NCI-H2171 (cell line): ENCODE measurements at regions not wholly inside any gene's neighbourhood (a gene's known extent, or its start where the extent isn't known, plus 50 kb on each side); places are given as distances from the start of the nearest gene placed in this dataset.
"Not testable (repeated sequence)": the region's sequence is repeated elsewhere in the genome, so short reads cannot be mapped to it uniquely, and the experiment has no call there.

Source experiments
- DNase-seq: peaks from one replicate; lab custom pipeline; 2025; lab: John Stamatoyannopoulos, UW

DNA sequence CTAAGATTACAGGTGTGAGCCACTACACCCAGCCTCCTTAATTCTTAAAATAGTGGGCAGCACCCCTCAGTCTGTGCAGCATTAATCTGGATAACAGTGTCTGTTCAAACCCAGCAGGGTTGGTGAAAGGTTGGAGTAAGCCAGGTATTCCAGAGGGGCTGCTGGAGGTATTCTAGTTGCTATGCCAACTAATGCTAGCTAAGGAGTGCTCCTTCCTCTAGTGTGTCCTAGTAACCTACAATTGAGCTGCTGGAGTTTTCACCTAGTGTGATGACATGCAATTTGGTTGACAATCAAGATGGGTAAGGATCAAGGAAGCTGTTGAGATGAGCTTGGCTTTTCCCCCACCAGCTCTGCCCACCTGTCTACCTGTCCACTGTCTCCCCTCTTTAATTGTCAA is 100.2 kb upstream of the IPO9 start:
- DNase-seq, result no peak

DNA sequence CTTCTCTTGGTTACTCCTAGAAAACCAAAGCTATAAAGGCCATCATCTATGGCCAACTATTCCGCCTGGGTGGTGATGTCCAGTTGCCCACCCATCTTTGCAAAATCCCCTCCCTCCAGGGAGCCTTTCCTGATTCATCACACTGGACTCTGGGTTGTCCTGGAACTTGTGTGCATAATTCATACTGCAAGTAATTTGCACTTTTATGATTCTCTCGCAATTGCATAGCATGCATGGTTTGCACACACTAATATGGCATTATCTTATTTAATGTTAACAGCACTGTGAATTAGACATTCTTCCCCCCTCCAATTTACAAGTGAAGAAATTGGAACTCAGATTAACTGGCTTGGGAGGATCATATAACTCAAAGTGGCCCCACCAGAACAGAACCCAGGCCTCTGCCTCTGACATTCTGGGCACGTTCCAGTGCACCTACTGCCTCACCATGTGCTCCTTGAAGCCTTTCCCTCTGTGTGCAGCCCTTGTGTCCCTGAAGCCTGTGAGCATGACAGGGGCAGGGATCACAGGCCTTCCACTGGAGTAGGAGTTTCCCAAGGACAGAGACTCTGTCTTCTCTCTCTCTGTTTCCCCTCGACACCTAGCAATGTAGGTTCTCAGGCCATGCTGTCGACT is 98.9 kb upstream of the IPO9 start:
- no peak for DNase-seq

DNA sequence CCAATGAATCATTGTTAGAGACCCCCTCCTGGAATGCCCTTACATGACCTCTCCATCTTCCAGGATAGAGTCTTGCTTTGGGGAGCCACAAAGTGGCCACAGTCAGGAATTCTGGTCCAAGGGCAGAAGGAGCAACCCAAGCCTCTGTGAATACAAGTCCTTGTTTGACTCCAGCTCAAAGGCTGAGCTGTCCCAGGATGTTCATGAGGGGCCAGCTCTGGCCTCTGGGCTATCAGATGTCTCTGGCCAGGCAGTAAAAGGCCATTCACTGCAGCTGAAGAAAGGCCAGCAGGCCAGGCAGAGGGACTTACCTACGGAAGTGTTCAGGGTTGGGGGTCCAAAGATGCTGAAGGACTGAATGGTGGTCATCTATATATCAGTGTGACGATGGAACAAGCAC is 98.3 kb upstream of the IPO9 start:
- DNase-seq, result no peak

DNA sequence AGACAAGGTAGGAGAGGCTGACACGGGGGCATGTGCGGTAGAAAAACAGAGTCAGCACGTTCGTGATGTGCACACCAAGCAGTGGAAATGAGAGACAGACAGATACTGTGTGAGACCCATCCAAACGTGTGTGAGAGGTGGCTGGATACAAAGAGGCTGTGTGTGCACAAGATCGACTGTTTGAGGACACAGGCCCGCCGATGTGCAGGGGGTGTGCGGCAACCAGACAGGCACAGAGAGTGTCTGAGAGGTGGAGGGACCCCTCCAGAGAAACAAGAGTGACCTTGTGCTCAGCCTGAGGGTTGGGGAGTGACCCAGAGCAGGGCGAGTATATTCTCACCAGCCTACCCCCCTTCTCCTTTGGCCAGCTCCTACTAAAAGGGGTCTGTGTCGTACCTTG is 97.8 kb upstream of the IPO9 start:
- DNase-seq, result no peak

DNA sequence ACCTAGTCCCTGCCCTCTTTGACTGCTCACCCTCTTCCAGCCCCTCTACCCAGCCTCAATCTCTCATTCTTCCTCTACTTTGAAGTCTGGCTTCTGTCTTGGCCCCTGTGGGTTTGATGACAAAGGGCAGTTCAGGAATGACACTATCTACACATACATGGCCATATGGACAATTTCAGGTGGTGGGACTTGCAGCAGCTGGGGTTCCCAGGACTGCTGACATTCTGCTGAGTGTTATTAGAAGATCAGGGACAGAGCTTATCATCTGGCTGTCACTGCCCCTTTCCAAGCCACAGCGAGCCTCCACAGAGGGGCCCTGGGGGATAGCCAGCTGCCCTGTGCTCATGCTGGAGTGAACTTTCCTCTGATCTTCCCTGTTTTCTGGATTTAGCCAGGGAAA is 97.4 kb upstream of the IPO9 start:
- no peak for DNase-seq

DNA sequence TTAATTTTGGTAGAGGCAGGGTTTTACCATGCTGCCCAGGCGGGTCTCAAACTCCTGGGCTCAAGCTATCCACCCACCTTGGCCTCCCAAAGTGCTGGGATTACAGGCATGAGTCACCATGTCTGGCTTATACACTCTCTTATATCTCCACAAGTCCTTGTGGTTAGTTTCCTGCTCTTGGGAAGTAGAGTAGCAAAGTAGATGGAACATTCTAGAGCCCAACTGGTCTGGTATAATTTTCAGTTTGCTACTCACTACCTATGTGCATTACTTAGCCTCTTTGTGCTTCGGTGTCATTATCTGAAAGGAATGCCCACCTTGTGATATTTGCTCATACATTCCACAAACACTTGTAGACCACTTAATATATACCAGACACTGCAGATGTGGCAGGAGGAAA is 96.6 kb upstream of the IPO9 start:
- no peak for DNase-seq

DNA sequence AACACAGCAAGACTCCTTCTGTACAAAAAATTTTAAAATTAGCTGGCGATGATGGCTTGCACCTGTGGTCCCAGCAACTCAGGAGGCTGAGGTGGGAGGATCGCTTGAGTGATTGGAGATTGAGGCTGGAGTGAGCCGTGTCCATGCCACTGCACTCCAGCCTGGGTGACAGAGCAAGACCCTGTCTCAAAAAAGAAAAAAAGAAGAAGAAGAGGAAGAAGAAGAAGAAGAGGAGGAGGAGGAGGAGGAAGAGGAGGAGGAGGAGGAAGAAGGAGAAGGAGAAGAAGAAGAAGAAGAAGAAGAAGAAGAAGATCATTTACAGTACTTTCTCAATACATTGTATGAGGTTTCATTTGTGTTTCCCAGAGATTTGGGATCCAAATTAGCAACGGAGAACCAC is 94.7 kb upstream of the IPO9 start:
- not testable (repeated sequence) for DNase-seq

DNA sequence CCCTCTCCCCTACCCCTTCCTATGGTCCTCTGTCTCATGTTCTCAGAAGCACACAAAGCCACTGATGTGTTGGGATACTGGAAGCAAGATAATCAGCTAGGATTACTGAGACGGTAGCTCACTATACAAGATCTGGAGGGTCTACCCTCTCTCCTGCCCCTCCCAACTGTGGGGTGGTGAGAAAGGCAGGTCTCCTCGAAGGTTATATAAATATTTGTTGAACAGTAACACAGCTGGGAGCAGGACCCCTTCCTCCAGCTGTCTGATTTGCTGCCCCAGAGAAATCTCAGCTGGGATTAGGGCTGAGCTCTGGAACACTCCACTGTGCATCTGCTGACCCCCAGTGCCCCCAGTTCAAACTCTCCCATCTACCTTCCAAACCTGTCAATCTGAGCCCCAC is 94.2 kb upstream of the IPO9 start:
- DNase-seq, result no peak

DNA sequence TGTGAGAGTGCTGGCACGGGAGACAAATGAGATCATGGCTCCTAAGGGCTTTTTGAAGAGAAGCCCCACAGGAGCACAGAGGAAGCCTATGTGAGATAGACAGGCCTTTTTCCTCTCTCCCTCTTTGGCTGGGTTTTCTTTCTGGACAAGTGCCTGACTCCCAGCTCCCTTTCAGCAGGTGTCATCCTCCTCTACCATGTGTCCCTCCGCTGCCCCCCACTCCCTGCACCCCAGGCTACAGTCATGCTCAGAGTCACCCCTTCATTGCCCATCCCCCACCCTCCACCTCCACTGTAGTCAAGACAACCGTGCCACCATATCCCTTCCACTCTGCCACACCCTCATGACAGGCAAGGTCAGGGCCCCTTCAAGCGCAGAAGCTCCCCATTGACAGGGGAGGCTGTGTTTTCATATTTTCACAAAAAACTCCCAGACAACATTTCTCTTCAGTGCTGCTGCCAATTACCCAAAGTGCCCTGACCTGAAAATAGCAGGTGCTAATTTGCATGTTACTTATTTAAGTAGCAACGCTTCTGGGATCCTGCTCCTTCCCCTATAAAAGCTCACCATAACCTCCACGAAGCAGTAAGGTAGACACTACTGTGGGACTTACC is 92.1 kb upstream of the IPO9 start:
- no peak for DNase-seq

DNA sequence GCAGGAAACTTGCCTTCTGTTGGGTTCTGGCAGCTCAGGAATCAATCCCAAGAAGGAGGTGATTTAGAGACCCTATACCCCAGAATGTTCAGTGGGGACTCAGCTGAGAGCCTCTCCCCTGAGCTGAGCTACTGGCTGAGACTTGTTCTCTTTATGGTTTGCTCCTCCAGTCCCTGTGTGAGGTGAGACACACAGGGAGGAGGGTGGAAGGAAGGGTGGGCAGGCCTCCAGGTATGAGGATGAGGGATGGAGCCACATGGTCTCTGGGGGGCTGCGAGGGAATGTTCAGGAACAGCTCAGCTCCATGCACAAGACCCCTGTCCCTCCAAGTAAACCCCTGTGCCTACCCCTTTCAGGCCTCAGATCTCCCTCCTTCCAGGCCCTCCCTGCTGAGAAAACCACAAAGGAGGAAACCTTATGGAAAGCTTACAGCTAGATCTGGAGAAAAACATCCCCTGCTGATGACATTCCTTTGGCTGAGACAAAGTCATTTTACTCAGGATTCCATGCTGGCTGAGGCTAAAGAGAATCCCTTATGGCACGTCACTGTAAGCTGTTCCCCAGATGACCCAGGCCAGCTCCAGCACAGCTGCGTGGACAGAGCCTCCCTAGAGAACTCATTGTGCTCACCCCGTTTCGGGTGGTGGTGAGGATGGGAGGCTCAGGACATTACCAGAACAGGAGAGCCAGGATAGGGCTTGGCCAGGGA is 91.5 kb upstream of the IPO9 start:
- no peak for DNase-seq

DNA sequence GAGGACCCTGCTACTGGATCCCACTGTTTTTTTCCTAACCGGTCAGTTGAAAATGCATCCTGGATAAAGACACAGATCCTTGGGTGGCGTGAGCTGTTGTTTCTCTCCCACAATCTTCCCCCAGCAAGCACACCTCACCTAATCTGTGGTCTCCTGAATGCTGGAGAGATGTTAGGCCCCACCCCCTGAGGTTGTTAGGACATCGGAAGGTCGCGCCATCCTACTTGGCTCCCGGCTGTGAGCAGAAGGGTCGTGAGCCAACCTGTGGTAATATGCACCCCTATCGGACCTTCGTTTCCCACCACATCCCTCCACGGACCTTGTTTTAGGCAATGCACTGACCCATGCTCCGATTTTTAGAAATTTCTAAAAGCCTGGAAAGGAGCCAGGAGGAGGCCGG is 89.9 kb upstream of the IPO9 start:
- DNase-seq, result no peak

DNA sequence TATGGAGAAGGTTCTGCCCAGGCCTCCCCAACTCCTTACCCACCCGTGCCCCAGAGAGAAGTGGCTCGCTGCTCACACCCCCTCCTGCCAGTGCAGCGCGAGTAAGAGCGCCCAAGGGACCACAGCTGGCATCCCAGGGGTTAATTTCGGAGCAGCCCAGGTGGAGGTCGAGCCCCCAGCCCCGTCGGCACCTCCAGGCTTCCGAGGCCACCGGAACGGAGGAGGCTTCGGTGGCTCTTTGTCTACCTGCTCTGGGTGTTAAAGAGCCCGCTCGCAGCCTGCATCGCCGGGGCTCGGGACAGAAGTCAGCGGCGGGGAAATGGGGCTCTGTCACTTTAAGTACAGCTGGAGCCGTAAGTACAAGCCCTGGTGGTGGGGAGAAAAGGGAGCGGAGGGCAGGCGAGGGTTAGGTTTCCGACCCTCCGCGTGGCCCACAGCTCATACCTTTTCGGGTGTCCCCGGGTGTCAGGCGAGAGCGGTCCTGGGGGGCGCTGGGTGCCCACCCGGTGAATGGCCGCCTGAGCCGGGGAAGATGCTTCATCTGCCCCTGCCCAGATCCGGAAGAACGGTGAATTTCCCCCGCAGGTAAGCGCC is 89.4 kb upstream of the IPO9 start:
- no peak for DNase-seq

DNA sequence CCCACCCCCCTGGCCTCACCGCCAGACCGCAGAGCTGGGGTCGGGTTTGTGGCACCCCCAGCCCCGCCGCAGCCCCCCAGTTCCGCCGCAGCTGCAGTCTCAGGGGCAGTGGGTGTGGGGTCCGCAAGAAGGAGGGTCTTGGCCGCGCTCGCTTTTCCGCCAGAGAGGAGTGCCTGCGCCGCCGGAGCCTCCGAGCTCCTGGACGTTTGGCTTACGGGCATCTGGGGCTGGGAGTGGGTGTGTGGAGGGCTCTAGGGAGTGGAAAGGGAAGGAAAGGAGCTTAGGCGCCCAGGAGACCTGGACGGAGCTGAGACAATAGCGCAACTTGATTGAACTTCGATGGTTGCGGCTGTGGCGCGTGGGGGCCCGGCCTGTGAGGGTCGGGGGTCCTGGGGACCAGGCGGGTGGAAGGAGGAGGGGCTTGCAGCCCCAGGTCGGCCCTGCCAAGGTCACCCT is 88.8 kb upstream of the IPO9 start:
- DNase-seq, result no peak

DNA sequence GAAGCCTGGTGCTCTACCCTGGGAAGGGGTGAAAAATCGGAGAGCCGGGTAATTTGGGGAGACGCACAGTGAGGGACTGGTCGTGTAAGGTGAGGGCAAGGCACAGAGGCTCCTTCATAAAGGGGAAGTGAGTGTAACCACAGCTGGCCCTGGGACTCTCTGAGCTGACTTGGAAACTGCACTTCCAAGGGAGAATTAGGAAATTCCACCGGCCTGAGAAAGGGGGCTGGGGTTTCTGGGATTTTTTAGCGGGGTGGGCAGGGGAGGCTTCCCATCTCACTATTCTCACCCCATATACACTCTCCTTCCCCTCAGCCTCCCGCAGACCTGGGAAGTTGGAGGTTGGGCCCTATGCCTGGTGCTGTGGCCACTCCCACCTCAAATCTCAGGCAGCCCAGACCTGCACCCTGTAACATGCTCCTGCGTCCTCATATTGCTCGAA is 88.3 kb upstream of the IPO9 start:
- DNase-seq, result no peak

DNA sequence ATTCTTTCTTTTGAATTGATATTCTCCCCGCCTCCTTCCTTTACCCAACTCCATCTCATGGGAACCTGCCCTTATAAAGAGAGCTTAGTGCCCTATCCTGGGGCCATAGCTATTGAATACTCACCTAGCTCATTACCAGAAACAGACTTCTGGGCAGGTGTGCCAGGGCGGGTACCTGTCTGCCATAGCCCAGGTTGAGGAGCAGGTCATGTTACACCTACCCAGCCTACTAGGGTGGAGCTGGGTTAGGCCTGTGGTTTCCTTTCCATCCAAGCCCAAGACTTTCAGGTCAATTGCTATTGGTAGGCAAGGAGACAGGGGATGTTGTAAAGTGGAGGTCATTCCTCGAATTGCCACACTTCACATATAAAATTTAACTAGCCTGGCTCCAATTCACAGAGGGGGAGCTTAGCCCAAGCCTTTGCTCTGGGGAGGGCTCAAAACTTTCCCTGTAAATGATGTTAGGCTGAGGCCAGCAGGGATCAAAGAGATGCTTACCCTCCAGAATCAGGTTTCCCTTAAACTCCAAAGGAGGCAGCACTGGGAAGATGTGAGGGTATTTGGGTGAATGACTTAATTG is 87.1 kb upstream of the IPO9 start:
- no peak for DNase-seq

DNA sequence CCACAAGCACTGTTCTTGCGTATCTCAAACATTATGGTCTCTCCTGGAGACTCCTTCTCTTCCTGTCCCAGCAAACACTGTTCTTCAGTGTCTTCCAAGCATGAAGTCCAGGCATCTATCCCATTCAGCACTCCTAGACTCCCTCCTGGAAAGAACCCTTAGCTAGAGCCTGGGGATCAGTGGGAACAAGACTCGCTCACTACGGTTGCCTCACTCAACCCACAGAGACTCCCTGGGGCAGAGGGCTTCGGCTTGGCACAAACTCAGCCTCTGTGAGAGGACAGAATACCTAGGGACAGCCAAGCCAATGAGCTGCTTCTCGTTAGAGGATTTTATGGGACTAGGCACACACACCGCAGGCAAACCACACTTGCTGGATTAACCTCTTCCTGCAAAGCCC is 86.5 kb upstream of the IPO9 start:
- no peak for DNase-seq

DNA sequence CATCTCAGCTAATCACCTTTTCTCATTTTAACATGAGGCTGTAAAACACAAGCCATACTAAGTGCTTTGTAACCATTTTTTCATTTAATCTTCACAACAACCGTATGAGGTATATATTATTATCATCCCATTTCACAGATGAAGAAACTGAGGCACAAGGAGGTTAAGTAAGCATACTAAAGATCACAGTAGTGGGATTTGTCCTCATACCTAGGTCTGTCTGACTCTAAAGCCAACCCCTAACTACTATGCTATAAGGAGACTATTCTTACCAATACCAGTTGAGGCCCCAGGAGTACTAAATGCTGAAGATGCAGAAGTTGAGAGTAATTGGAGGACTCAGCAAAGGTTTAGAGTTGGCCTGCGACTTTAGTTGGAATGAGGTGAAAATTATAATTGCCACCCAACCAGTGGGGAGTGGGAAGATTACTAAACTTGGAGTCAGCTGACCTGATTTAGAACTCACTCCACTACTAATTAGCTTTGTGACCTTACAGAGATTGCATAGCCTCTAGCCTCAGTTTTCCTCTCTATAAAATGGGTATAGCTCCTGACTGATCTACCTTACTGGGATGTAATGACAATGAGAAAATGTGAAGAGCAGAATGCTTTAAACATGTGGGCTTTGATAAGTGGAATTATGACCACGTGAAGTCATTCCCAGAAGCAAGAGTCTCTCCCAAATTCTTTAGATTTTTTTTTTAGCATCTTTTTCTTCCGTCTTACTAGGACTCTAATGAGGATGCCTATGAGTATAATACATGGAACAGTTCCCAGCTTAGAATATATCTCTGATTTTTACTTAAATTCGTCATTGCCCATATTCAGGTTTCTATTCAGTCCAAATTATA is 85.8 kb upstream of the IPO9 start:
- no peak for DNase-seq

DNA sequence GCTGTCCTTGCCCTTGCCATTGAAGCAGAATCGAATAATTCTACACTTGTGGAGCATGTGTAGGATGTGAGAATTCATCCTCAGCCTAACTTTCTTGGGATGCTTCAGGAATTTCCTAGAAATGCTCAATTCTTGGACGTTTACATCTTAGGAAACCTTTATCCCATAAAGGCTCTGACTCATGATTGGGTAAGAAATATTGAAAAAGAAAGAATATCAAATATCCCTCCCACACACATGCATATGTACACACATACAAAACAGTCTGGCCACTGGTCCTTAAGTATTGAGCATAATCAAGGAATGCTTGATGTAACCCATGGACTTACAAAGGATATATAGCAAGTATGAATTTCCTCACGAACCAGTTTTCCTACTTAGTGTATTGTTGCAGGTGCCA is 83.9 kb upstream of the IPO9 start:
- DNase-seq, result no peak

DNA sequence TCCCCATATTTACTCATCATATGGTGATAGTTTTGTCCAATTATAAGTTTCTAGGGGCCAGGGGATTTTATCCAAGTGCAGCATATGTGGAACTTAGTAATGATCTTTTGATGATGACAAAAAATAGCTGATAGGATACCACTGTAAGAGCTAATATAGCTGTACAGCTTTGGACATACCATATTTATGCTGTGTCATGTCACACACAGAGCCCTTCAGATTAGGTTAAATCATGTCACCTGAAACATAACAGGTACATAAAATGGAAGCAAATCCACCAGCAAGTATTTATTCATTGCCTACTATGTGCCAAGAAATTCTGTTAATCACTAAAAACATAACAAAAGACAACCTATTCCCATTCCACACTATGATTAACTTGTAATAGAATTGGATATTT is 82.8 kb upstream of the IPO9 start:
- DNase-seq, result no peak

DNA sequence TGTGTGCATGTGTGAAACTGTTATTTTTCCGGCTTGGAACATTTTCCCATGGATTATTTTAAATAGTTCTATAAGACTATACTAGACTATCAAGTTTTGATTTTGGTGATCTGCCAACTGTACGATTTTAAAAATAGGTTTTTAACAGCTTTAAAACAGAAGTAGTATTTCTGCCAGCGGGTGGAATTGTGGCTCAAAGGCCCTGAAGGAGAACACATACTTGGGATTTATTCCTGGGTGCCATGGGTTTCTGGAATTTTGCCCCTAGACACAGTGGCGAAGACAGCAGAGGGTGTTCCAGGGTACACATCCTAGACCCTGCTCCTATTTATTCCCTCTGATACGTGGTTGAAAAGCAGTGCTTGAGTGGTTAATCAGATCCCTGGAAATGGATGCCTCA is 81.7 kb upstream of the IPO9 start:
- no peak for DNase-seq

DNA sequence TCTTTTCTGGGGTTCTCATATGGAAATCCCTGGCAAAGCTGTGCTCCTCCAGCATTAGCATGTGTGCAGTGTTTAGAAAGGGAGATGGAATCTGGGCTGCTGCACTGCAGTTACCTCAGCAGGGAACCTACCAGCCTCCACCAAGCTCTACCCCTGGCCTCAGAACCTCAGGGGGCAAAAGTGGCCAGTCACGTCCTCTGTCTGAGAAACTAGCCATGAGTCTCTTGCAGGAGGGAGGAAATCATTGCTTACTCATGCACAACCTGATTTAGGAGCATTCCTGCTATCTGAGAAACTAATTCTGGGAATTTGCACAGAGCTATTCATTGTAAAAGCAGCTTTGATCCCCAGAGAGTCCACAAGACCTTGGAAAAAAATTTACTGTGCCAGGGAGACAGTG is 80.6 kb upstream of the IPO9 start:
- no peak for DNase-seq
